H9 (cell line): ENCODE measurements at regions not wholly inside any gene's neighbourhood (a gene's known extent, or its start where the extent isn't known, plus 50 kb on each side); places are given as distances from the start of the nearest gene placed in this dataset.

ENCODE experiments used
- DNase-seq: peaks from one replicate; pipeline ENCODE4 v3.0.0-alpha.2; 2017
- H2AFZ ChIP-seq: one replicate; pipeline ENCODE4 v1.6.1; 2013; ENCODE audit warnings: mild to moderate bottlenecking, low read length, control low read depth, moderate library complexity
- H2AK5ac ChIP-seq: 2 replicates; pipeline ENCODE4 v1.6.1; 2013; ENCODE audit warnings: low read length, control low read depth, mixed read lengths; ENCODE audit not compliant: insufficient read length
- H2BK120ac ChIP-seq: one replicate; pipeline ENCODE4 v1.6.1; 2013; ENCODE audit warnings: low read depth, mild to moderate bottlenecking, low read length, control low read depth, inconsistent platforms; ENCODE audit not compliant: poor library complexity, severe bottlenecking
- H2BK12ac ChIP-seq: 2 replicates; pipeline ENCODE4 v1.6.1; 2013; ENCODE audit warnings: low read length, control low read depth, mixed read lengths, low read depth; ENCODE audit not compliant: insufficient read length
- H2BK15ac ChIP-seq: 2 replicates; pipeline ENCODE4 v1.6.1; 2013; ENCODE audit warnings: low read depth, low read length, control low read depth
- H2BK20ac ChIP-seq: one replicate; pipeline ENCODE4 v1.6.1; 2013; ENCODE audit warnings: low read depth, mild to moderate bottlenecking, low read length, control low read depth, inconsistent platforms; ENCODE audit not compliant: poor library complexity, severe bottlenecking
- H2BK5ac ChIP-seq: 2 replicates; pipeline ENCODE4 v1.6.1; 2013; ENCODE audit warnings: low read length, control low read depth, mixed read lengths; ENCODE audit not compliant: insufficient read length
- H3K14ac ChIP-seq: 2 replicates; pipeline ENCODE4 v1.6.1; 2013; ENCODE audit warnings: low read length, control low read depth; ENCODE audit not compliant: insufficient read depth
- H3K18ac ChIP-seq: 2 replicates; pipeline ENCODE4 v1.6.1; 2013; ENCODE audit warnings: low read depth, mild to moderate bottlenecking, mixed read lengths, low read length, control low read depth; ENCODE audit not compliant: insufficient read length
- H3K23ac ChIP-seq: 2 replicates; pipeline ENCODE4 v1.6.1; 2013; ENCODE audit warnings: low read length, control low read depth, mixed read lengths, low read depth; ENCODE audit not compliant: insufficient read length
- H3K23me2 ChIP-seq: 2 replicates; pipeline ENCODE4 v1.6.1; 2013; ENCODE audit warnings: low read depth, mild to moderate bottlenecking, mixed read lengths, low read length, control low read depth; ENCODE audit not compliant: insufficient read length, poor library complexity, severe bottlenecking
- H3K27ac ChIP-seq: 2 replicates; pipeline ENCODE4 v1.5.1; 2013; ENCODE audit warnings: low read length, control low read depth, mixed read lengths, low read depth; ENCODE audit not compliant: insufficient read length
- H3K27me3 ChIP-seq: 2 replicates; pipeline ENCODE4 v1.6.1; 2013; ENCODE audit warnings: low read length, control low read depth, inconsistent platforms; ENCODE audit not compliant: insufficient read depth
- H3K4ac ChIP-seq: 2 replicates; pipeline ENCODE4 v1.6.1; 2013; ENCODE audit warnings: low read depth, mild to moderate bottlenecking, control low read depth, inconsistent platforms, low read length, moderate library complexity
- H3K4me1 ChIP-seq: 2 replicates; pipeline ENCODE4 v1.6.1; 2013; ENCODE audit warnings: low read length, control low read depth, inconsistent platforms; ENCODE audit not compliant: insufficient read depth
- H3K4me2 ChIP-seq: 2 replicates; pipeline ENCODE4 v1.6.1; 2013; ENCODE audit warnings: low read length, control low read depth, mixed read lengths; ENCODE audit not compliant: insufficient read length, insufficient read depth
- H3K56ac ChIP-seq: 2 replicates; pipeline ENCODE4 v1.6.1; 2013; ENCODE audit warnings: low read depth, mild to moderate bottlenecking, mixed read lengths, low read length, control low read depth; ENCODE audit not compliant: insufficient read length
- H3K79me1 ChIP-seq: 2 replicates; pipeline ENCODE4 v1.6.1; 2013; ENCODE audit warnings: low read depth, mild to moderate bottlenecking, moderate library complexity, low read length, control low read depth, inconsistent platforms; ENCODE audit not compliant: insufficient read depth, poor library complexity, severe bottlenecking
- H3K79me2 ChIP-seq: 2 replicates; pipeline ENCODE4 v1.6.1; 2013; ENCODE audit warnings: low read length, control low read depth, inconsistent platforms; ENCODE audit not compliant: insufficient read depth
- H3K9ac ChIP-seq: 2 replicates; pipeline ENCODE4 v1.6.1; 2013; ENCODE audit warnings: low read length, control low read depth, mixed read lengths; ENCODE audit not compliant: insufficient read length; ENCODE audit errors: extremely low read depth
- H3K9me3 ChIP-seq: one replicate; pipeline ENCODE4 v1.6.1; 2013; ENCODE audit warnings: low read depth, low read length, inconsistent platforms; ENCODE audit not compliant: control insufficient read depth
- H3T11ph ChIP-seq: one replicate; pipeline ENCODE4 v1.6.1; 2013; ENCODE audit warnings: mild to moderate bottlenecking, low read length, control low read depth, inconsistent platforms
- H4K20me1 ChIP-seq: one replicate; pipeline ENCODE4 v1.6.1; 2013; ENCODE audit not compliant: control insufficient read depth, insufficient read length, insufficient read depth
- H4K5ac ChIP-seq: 2 replicates; pipeline ENCODE4 v1.6.1; 2013; ENCODE audit warnings: low read depth, mild to moderate bottlenecking, mixed read lengths, low read length, control low read depth; ENCODE audit not compliant: insufficient read length
- H4K8ac ChIP-seq: replicated peaks from 2 replicates; pipeline ENCODE4 v1.6.1; 2013; ENCODE audit warnings: low read length, control low read depth, mixed read lengths, low read depth; ENCODE audit not compliant: insufficient read length
- H4K91ac ChIP-seq: 2 replicates; pipeline ENCODE4 v1.6.1; 2013; ENCODE audit warnings: low read depth, mild to moderate bottlenecking, moderate library complexity, mixed read lengths, low read length, control low read depth; ENCODE audit not compliant: insufficient read length
- H3K27ac Mint-ChIP-seq, 3 experiments: 2 replicates in 2 of 3; 3 replicates in 1 of 3; pipeline ENCODE4 v1.8.0; 2020 to 2021; ENCODE audit warnings: mixed read lengths in 3 of 3, mild to moderate bottlenecking in 1 of 3, moderate library complexity in 1 of 3
- H3K27me3 Mint-ChIP-seq: 2 replicates; pipeline ENCODE4 v1.8.0; 2021; ENCODE audit warnings: low read depth, mild to moderate bottlenecking, moderate library complexity, mixed read lengths
- H3K36me3 Mint-ChIP-seq, 3 experiments: 2 replicates in 2 of 3; 3 replicates in 1 of 3; pipeline ENCODE4 v1.8.0; 2020 to 2021; ENCODE audit warnings: low read depth in 3 of 3, mixed read lengths in 3 of 3; ENCODE audit not compliant: insufficient read depth in 1 of 3
- H3K4me1 Mint-ChIP-seq, 2 experiments: 2 replicates each; pipeline ENCODE4 v1.8.0; 2020; ENCODE audit warnings: mixed read lengths in 2 of 2
- H3K4me3 Mint-ChIP-seq, 2 experiments: 2 replicates in 1 of 2; 3 replicates in 1 of 2; pipeline ENCODE4 v1.8.0; 2020 to 2021; ENCODE audit warnings: mild to moderate bottlenecking in 2 of 2, mixed read lengths in 2 of 2, moderate library complexity in 1 of 2
- H3K9me3 Mint-ChIP-seq, 2 experiments: 2 replicates in 1 of 2; 3 replicates in 1 of 2; pipeline ENCODE4 v1.8.0; 2020; ENCODE audit warnings: mild to moderate bottlenecking in 2 of 2, mixed read lengths in 2 of 2, moderate library complexity in 1 of 2
- WGBS: extraction: QIAGEN DNeasy Blood & Tissue Kit; methylation state at CpG from one replicate; pipeline ENCODE4 v1.1.7; 2013; ENCODE audit warnings: missing lambda C conversion rate, low lambda C conversion rate, mixed read lengths; ENCODE audit not compliant: insufficient read length; ENCODE audit errors: extremely low coverage; 5-methylcytosine and 5-hydroxymethylcytosine counted together
- TF ChIP-seq, protein P1 (sequence below): fragments of 200-600 bp; sonication (generic); conservative IDR thresholded peaks from 3 replicates; pipeline ENCODE4 v1.8.0; 2021; ENCODE audit warnings: antibody characterized with exemption, mild to moderate bottlenecking

GRCh38 chr17:31698751-31699150 lies 160.3 kb downstream of the COPRS start:
- Mint-ChIP-seq H3K27me3 (no peaks in the 10 kb centered on the region), H3K36me3 (no peaks in the 10 kb centered on the region), H3K4me3 (no peak overlapping the region), H3K27ac (no peak overlapping the region), H3K9me3 (no peaks in the 10 kb centered on the region), H3K4me1 (peaks cover 11 to 14% of the 10 kb centered on the region in 2 experiments)
- H3K27ac ChIP-seq = no peak overlapping the region
- no peak overlapping the region for H2BK20ac ChIP-seq
- no peak overlapping the region for H2AK5ac ChIP-seq
- no peaks in the 10 kb centered on the region for H4K20me1 ChIP-seq
- no peak overlapping the region for H4K91ac ChIP-seq
- H4K8ac ChIP-seq = no peak overlapping the region
- H2BK5ac ChIP-seq = no peak overlapping the region
- no peak overlapping the region for H4K5ac ChIP-seq
- H3K56ac ChIP-seq = no peak overlapping the region
- no peak overlapping the region for H2AFZ ChIP-seq
- H3K18ac ChIP-seq = no peak overlapping the region
- H3K4me1 ChIP-seq = no peaks in the 10 kb centered on the region
- H3K79me2 ChIP-seq = no peaks in the 10 kb centered on the region
- TF ChIP-seq, protein P1, sequence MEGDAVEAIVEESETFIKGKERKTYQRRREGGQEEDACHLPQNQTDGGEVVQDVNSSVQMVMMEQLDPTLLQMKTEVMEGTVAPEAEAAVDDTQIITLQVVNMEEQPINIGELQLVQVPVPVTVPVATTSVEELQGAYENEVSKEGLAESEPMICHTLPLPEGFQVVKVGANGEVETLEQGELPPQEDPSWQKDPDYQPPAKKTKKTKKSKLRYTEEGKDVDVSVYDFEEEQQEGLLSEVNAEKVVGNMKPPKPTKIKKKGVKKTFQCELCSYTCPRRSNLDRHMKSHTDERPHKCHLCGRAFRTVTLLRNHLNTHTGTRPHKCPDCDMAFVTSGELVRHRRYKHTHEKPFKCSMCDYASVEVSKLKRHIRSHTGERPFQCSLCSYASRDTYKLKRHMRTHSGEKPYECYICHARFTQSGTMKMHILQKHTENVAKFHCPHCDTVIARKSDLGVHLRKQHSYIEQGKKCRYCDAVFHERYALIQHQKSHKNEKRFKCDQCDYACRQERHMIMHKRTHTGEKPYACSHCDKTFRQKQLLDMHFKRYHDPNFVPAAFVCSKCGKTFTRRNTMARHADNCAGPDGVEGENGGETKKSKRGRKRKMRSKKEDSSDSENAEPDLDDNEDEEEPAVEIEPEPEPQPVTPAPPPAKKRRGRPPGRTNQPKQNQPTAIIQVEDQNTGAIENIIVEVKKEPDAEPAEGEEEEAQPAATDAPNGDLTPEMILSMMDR = no peak
- H3K79me1 ChIP-seq = no peaks in the 10 kb centered on the region
- H3K14ac ChIP-seq = no peak overlapping the region
- no peak for DNase-seq
- no peaks in the 10 kb centered on the region for H3K23me2 ChIP-seq
- H3K9ac ChIP-seq = no peak overlapping the region
- H3K4ac ChIP-seq = no peak overlapping the region
- no peak overlapping the region for H2BK120ac ChIP-seq
- no peak overlapping the region for H2BK12ac ChIP-seq
- H2BK15ac ChIP-seq = no peak overlapping the region
- H3K23ac ChIP-seq = no peak overlapping the region
- no peaks in the 10 kb centered on the region for H3K9me3 ChIP-seq
- H3K4me2 ChIP-seq = no peak overlapping the region
- H3K27me3 ChIP-seq = no peaks in the 10 kb centered on the region
- no CpG with 5 or more reads among the region's 7 CpGs for WGBS
- H3T11ph ChIP-seq = no peak overlapping the region
